Lower leg skin (tissue), 3 donors: ENCODE measurements at regions not wholly inside any gene's neighbourhood (a gene's known extent, or its start where the extent isn't known, plus 50 kb on each side); places are given as distances from the start of the nearest gene placed in this dataset.

ENCODE experiments used
- POLR2A ChIP-seq, 2 donors: fragments of 450-650 bp; IDR thresholded peaks; one replicate each; pipeline ENCODE4 v1.6.1; 2016 to 2017; ENCODE audit warnings: antibody characterized with exemption in 2 of 2, mild to moderate bottlenecking in 1 of 2, moderate library complexity in 1 of 2
- TF ChIP-seq, protein P1 (sequence below), 3 donors: fragments of 450-650 bp; IDR thresholded peaks; one replicate each; pipeline ENCODE4 v1.5.1; 2016; ENCODE audit warnings: antibody characterized with exemption in 3 of 3, mild to moderate bottlenecking in 3 of 3, moderate library complexity in 2 of 3

GRCh38 chr9:95653246-95653645, 136.5 kb upstream of the PTCH1 start:
- TF ChIP-seq, protein P1, sequence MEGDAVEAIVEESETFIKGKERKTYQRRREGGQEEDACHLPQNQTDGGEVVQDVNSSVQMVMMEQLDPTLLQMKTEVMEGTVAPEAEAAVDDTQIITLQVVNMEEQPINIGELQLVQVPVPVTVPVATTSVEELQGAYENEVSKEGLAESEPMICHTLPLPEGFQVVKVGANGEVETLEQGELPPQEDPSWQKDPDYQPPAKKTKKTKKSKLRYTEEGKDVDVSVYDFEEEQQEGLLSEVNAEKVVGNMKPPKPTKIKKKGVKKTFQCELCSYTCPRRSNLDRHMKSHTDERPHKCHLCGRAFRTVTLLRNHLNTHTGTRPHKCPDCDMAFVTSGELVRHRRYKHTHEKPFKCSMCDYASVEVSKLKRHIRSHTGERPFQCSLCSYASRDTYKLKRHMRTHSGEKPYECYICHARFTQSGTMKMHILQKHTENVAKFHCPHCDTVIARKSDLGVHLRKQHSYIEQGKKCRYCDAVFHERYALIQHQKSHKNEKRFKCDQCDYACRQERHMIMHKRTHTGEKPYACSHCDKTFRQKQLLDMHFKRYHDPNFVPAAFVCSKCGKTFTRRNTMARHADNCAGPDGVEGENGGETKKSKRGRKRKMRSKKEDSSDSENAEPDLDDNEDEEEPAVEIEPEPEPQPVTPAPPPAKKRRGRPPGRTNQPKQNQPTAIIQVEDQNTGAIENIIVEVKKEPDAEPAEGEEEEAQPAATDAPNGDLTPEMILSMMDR (IDR thresholded peaks at IDR 0.05): no peak
- no peak for TF ChIP-seq POLR2A (IDR thresholded peaks at IDR 0.05)
